H1 (cell line): ENCODE measurements at regions not wholly inside any gene's neighbourhood (a gene's known extent, or its start where the extent isn't known, plus 50 kb on each side); places are given as distances from the start of the nearest gene placed in this dataset.
A peak's percentile ranks its signal among the peaks of the same experiment; 100 is the strongest.

Experiments used
- CTCF ChIA-PET: fragments of 300-600 bp; sonication (Branson Sonifier 250); formaldehyde crosslinking; loops from one replicate; lab custom pipeline; 2021; ENCODE audit not compliant: partially characterized antibody; lab: Charles Lee
- POLR2A ChIA-PET: fragments of 300-600 bp; sonication (Branson Sonifier 250); formaldehyde crosslinking; loops from one replicate; lab custom pipeline; 2021; ENCODE audit warnings: inconsistent platforms; ENCODE audit not compliant: partially characterized antibody; lab: Charles Lee
- DNase-seq, 2 experiments: peaks; one replicate each; pipeline versions ENCODE4 v3.0.0 to v3.0.0-alpha.2; 2010 to 2022; ENCODE audit warnings: low spot score in 2 of 2, low read depth in 1 of 2, mixed read lengths in 1 of 2
- FAIRE-seq: peaks from 2 replicates; lab custom pipeline; 2011; peaks lifted over from hg19 to GRCh38; lab: Jason Lieb, UNC
- H2AFZ ChIP-seq: 2 replicates; pipeline ENCODE4 v1.8.1; 2012; ENCODE audit warnings: low read length, inconsistent platforms
- H2AK5ac ChIP-seq: 2 replicates; pipeline ENCODE4 v1.6.1; 2013; ENCODE audit warnings: low read depth, low read length
- H2BK120ac ChIP-seq: replicated peaks from 2 replicates; pipeline ENCODE3; 2013; ENCODE audit warnings: low read depth, low read length, inconsistent platforms
- H2BK12ac ChIP-seq: 2 replicates; pipeline ENCODE4 v1.6.1; 2013; ENCODE audit warnings: low read depth, low read length
- H2BK15ac ChIP-seq: 2 replicates; pipeline ENCODE4 v1.6.1; 2013; ENCODE audit warnings: low read length
- H2BK20ac ChIP-seq: 2 replicates; pipeline ENCODE4 v1.6.1; 2013; ENCODE audit warnings: low read length
- H2BK5ac ChIP-seq: 2 replicates; pipeline ENCODE4 v1.6.1; 2013; ENCODE audit warnings: low read depth, low read length
- H3K14ac ChIP-seq: 2 replicates; pipeline ENCODE4 v1.6.1; 2013; ENCODE audit warnings: inconsistent platforms; ENCODE audit not compliant: insufficient read length
- H3K18ac ChIP-seq: 2 replicates; pipeline ENCODE4 v1.6.1; 2013; ENCODE audit warnings: low read length; ENCODE audit errors: extremely low read depth
- H3K23ac ChIP-seq: 2 replicates; pipeline ENCODE4 v1.6.1; 2013; ENCODE audit warnings: inconsistent platforms; ENCODE audit not compliant: insufficient read length
- H3K23me2 ChIP-seq: 2 replicates; pipeline ENCODE4 v1.6.1; 2013; ENCODE audit warnings: low read depth, low read length
- H3K27ac ChIP-seq: 2 replicates; pipeline ENCODE4 v1.6.1; 2011; ENCODE audit warnings: low read depth, low read length, inconsistent platforms
- H3K27me3 ChIP-seq, 4 experiments: replicated peaks in 1 of 4; 1 replicate in 1 of 4; 2 replicates in 3 of 4; pipeline versions ENCODE4 v1.6.1 to v1.8.1; 2011 to 2013; ENCODE audit warnings: low read length in 3 of 4, mild to moderate bottlenecking in 3 of 4, inconsistent platforms in 2 of 4, mixed read lengths in 2 of 4, moderate library complexity in 1 of 4; ENCODE audit not compliant: control insufficient read depth in 3 of 4, insufficient read depth in 3 of 4; ENCODE audit errors: extremely low read depth in 1 of 4
- H3K36me3 ChIP-seq, 4 experiments: 2 replicates each; pipeline versions ENCODE4 v1.6.1 to v1.8.1; 2011 to 2013; ENCODE audit warnings: mild to moderate bottlenecking in 4 of 4, low read length in 3 of 4, moderate library complexity in 2 of 4, control low read depth in 1 of 4, inconsistent platforms in 1 of 4; ENCODE audit not compliant: insufficient read depth in 4 of 4, control insufficient read depth in 2 of 4
- H3K4ac ChIP-seq: replicated peaks from 2 replicates; pipeline ENCODE3; 2013; ENCODE audit warnings: low read length, low read depth, mixed read lengths, inconsistent platforms; ENCODE audit not compliant: insufficient read length
- H3K4me1 ChIP-seq, 4 experiments: replicated peaks in 1 of 4; 1 replicate in 1 of 4; 2 replicates in 3 of 4; pipeline versions ENCODE4 v1.6.1 to v1.8.1; 2011 to 2013; ENCODE audit warnings: low read length in 3 of 4, inconsistent platforms in 2 of 4, mixed read lengths in 1 of 4; ENCODE audit not compliant: insufficient read depth in 4 of 4, control insufficient read depth in 3 of 4
- H3K4me2 ChIP-seq, 2 experiments: 2 replicates each; pipeline versions ENCODE4 v1.6.1 to v1.8.1; 2011 to 2013; ENCODE audit warnings: low read depth in 2 of 2, low read length in 2 of 2, control low read depth in 1 of 2, inconsistent platforms in 1 of 2, mild to moderate bottlenecking in 1 of 2; ENCODE audit not compliant: insufficient read depth in 1 of 2
- H3K4me3 ChIP-seq, 4 experiments: fragments of 200-600, 300-600 bp in 1 of 4; sonication (generic), shearing (Covaris generic), sonication (Bioruptor Twin) in 1 of 4; 2 replicates each; pipeline versions ENCODE4 v1.5.1 to v1.8.1; 2011 to 2016; ENCODE audit warnings: low read length in 4 of 4, low read depth in 3 of 4, control low read depth in 2 of 4, inconsistent platforms in 2 of 4, mild to moderate bottlenecking in 2 of 4, mixed read lengths in 1 of 4, moderate library complexity in 1 of 4; ENCODE audit not compliant: insufficient read depth in 2 of 4; ENCODE audit errors: extremely low read depth in 1 of 4
- H3K56ac ChIP-seq: replicated peaks from 2 replicates; pipeline ENCODE3; 2013; ENCODE audit warnings: low read depth, mild to moderate bottlenecking, mixed read lengths, low read length, inconsistent platforms; ENCODE audit not compliant: insufficient read length
- H3K79me1 ChIP-seq: 2 replicates; pipeline ENCODE4 v1.6.1; 2013; ENCODE audit warnings: low read depth, low read length, control low read depth
- H3K79me2 ChIP-seq, 2 experiments: 2 replicates each; pipeline versions ENCODE4 v1.6.1 to v1.8.1; 2012 to 2013; ENCODE audit warnings: low read length in 2 of 2, mild to moderate bottlenecking in 2 of 2, inconsistent platforms in 1 of 2; ENCODE audit not compliant: insufficient read depth in 2 of 2, control insufficient read depth in 1 of 2
- H3K9ac ChIP-seq, 4 experiments: replicated peaks in 1 of 4; 1 replicate in 1 of 4; 2 replicates in 3 of 4; pipeline versions ENCODE4 v1.6.1 to v1.8.1; 2011 to 2013; ENCODE audit warnings: low read depth in 3 of 4, low read length in 3 of 4, control low read depth in 2 of 4, mild to moderate bottlenecking in 2 of 4, moderate library complexity in 2 of 4, inconsistent platforms in 1 of 4; ENCODE audit errors: extremely low read depth in 1 of 4
- H3K9me3 ChIP-seq, 2 experiments: 2 replicates each; pipeline versions ENCODE4 v1.6.1 to v1.8.1; 2012 to 2013; ENCODE audit warnings: mild to moderate bottlenecking in 2 of 2, moderate library complexity in 2 of 2, control low read depth in 1 of 2, inconsistent platforms in 1 of 2, low read depth in 1 of 2, low read length in 1 of 2, mixed read lengths in 1 of 2; ENCODE audit not compliant: insufficient read depth in 2 of 2
- H4K20me1 ChIP-seq, 2 experiments: replicated peaks in 1 of 2; 2 replicates each; pipeline versions ENCODE3 to v1.8.1; 2011 to 2013; ENCODE audit warnings: inconsistent platforms in 2 of 2, low read length in 2 of 2, mild to moderate bottlenecking in 1 of 2; ENCODE audit not compliant: insufficient read depth in 2 of 2, control insufficient read depth in 1 of 2
- H4K5ac ChIP-seq: 2 replicates; pipeline ENCODE4 v1.6.1; 2013; ENCODE audit warnings: low read length, low read depth, mixed read lengths, inconsistent platforms; ENCODE audit not compliant: insufficient read length
- H4K8ac ChIP-seq: 2 replicates; pipeline ENCODE4 v1.8.0; 2013; ENCODE audit warnings: mild to moderate bottlenecking, moderate library complexity, low read length, inconsistent platforms; ENCODE audit not compliant: insufficient read depth; ENCODE audit errors: extremely low read depth
- H4K91ac ChIP-seq: replicated peaks from 2 replicates; pipeline ENCODE3; 2013; ENCODE audit warnings: low read length, mixed read lengths, inconsistent platforms; ENCODE audit not compliant: insufficient read length
- CTBP2 ChIP-seq: IDR thresholded peaks from 2 replicates; pipeline ENCODE4 v1.7.0; 2011; ENCODE audit warnings: borderline replicate concordance, mild to moderate bottlenecking, moderate library complexity, mixed read lengths, low read length; ENCODE audit not compliant: insufficient read depth, insufficient read length
- E2F6 ChIP-seq: IDR thresholded peaks from 2 replicates; pipeline ENCODE4 v1.6.1; 2012; ENCODE audit warnings: inconsistent platforms
- EZH2 ChIP-seq: fragments of 200-600 bp; sonication (generic); IDR thresholded peaks from 2 replicates; pipeline ENCODE4 v1.7.1; 2012; ENCODE audit warnings: low read depth, mild to moderate bottlenecking, moderate library complexity, low read length, inconsistent platforms; ENCODE audit not compliant: severe bottlenecking
- FOSL1 ChIP-seq: IDR thresholded peaks from 2 replicates; pipeline ENCODE4 v1.6.1; 2011; ENCODE audit warnings: mild to moderate bottlenecking, low read depth, low read length, moderate library complexity; ENCODE audit not compliant: insufficient read depth
- GABPA ChIP-seq: IDR thresholded peaks from 2 replicates; pipeline ENCODE4 v1.6.1; 2011; ENCODE audit warnings: mild to moderate bottlenecking, low read length, moderate library complexity, borderline replicate concordance; ENCODE audit not compliant: insufficient read depth
- GTF2F1 ChIP-seq: IDR thresholded peaks from 2 replicates; pipeline ENCODE4 v1.6.1; 2012; ENCODE audit warnings: low read depth, low read length, improper control_type of control experiment, borderline replicate concordance
- MAFK ChIP-seq: IDR thresholded peaks from 2 replicates; pipeline ENCODE4 v1.6.1; 2012; ENCODE audit warnings: low read depth, mild to moderate bottlenecking, improper control_type of control experiment, low read length
- SP1 ChIP-seq: IDR thresholded peaks from 2 replicates; pipeline ENCODE4 v1.6.1; 2011; ENCODE audit warnings: low read depth, low read length
- TAF1 ChIP-seq: IDR thresholded peaks from 2 replicates; pipeline ENCODE4 v1.6.1; 2011; ENCODE audit warnings: mild to moderate bottlenecking, low read depth, low read length
- TCF12 ChIP-seq: IDR thresholded peaks from 2 replicates; pipeline ENCODE4 v1.6.1; 2011; ENCODE audit warnings: low read depth, mild to moderate bottlenecking, low read length
- WGBS, 2 experiments: shearing (Covaris generic) in 1 of 2; methylation state at CpG; one replicate each; pipeline versions ENCODE4 v1.1.6 to v1.1.7; 2013 to 2015; ENCODE audit warnings: low lambda C conversion rate in 2 of 2, mixed read lengths in 2 of 2, inconsistent platforms in 1 of 2, low coverage in 1 of 2, missing lambda C conversion rate in 1 of 2; ENCODE audit not compliant: insufficient replicate concordance in 2 of 2, insufficient coverage in 1 of 2, insufficient read length in 1 of 2; ENCODE audit errors: extremely low coverage in 1 of 2, missing lambda C conversion rate in 1 of 2; 5-methylcytosine and 5-hydroxymethylcytosine counted together
- TF ChIP-seq, protein P1 (sequence below), 3 experiments: IDR thresholded peaks; 1 replicate in 2 of 3; 2 replicates in 1 of 3; pipeline versions ENCODE4 v1.5.1 to v1.6.1; 2011; ENCODE audit warnings: low read length in 3 of 3, mild to moderate bottlenecking in 3 of 3, inconsistent platforms in 2 of 3, low read depth in 1 of 3, moderate library complexity in 1 of 3; ENCODE audit not compliant: insufficient read depth in 1 of 3; ENCODE audit errors: control extremely low read depth in 1 of 3

GRCh38 chr1:82897549-82897948 lies 1096.8 kb downstream of the ADGRL2 start:
- Histone ChIP-seq H3K27ac (no peak overlapping the region), H3K14ac (no peak overlapping the region), H3K79me1 (no peaks in the 10 kb centered on the region), H3K79me2 (no peaks in the 10 kb centered on the region), H2AK5ac (no peak overlapping the region), H2BK15ac (no peak overlapping the region), H3K27me3 (no peaks in the 10 kb centered on the region), H2BK12ac (no peak overlapping the region), H4K5ac (no peak overlapping the region), H3K56ac (no peak overlapping the region), H3K4me3 (no peak overlapping the region), H4K8ac (no peak overlapping the region), H2AFZ (no peak overlapping the region), H3K9me3 (no peaks in the 10 kb centered on the region), H4K20me1 (no peaks in the 10 kb centered on the region), H2BK20ac (no peak overlapping the region), H3K4me1 (no peaks in the 10 kb centered on the region), H2BK120ac (peak overlapping the region; percentile 15), H3K4ac (no peak overlapping the region), H3K23me2 (no peaks in the 10 kb centered on the region), H3K9ac (no peak overlapping the region), H4K91ac (no peak overlapping the region), H3K36me3 (no peaks in the 10 kb centered on the region), H3K18ac (no peak overlapping the region), H2BK5ac (no peak overlapping the region), H3K23ac (no peak overlapping the region), H3K4me2 (no peak overlapping the region)
- FAIRE-seq (no peak), DNase-seq (no peak)
- 84% methylated on average over 1 of the region's 1 CpG; no CpG with 5 or more reads in 1 of the 2 experiments for WGBS, 2 experiments
- TF ChIP-seq TCF12 (no peak), FOSL1 (no peak), GABPA (no peak), CTBP2 (no peak), TAF1 (no peak), EZH2 (no peak), SP1 (no peak), MAFK (no peak), E2F6 (no peak), GTF2F1 (no peak)
- TF ChIP-seq, protein P1, sequence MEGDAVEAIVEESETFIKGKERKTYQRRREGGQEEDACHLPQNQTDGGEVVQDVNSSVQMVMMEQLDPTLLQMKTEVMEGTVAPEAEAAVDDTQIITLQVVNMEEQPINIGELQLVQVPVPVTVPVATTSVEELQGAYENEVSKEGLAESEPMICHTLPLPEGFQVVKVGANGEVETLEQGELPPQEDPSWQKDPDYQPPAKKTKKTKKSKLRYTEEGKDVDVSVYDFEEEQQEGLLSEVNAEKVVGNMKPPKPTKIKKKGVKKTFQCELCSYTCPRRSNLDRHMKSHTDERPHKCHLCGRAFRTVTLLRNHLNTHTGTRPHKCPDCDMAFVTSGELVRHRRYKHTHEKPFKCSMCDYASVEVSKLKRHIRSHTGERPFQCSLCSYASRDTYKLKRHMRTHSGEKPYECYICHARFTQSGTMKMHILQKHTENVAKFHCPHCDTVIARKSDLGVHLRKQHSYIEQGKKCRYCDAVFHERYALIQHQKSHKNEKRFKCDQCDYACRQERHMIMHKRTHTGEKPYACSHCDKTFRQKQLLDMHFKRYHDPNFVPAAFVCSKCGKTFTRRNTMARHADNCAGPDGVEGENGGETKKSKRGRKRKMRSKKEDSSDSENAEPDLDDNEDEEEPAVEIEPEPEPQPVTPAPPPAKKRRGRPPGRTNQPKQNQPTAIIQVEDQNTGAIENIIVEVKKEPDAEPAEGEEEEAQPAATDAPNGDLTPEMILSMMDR (IDR thresholded peaks at IDR 0.05; ENCODE audit: control extremely low read depth in 1 of 3, insufficient read depth in 1 of 3, low read depth in 1 of 3, low read length in 3 of 3): no peak
- ChIA-PET POLR2A (no interaction called here), CTCF (no interaction called here)
